NCI-H526 (cell line): ENCODE measurements at regions not wholly inside any gene's neighbourhood (a gene's known extent, or its start where the extent isn't known, plus 50 kb on each side); places are given as distances from the start of the nearest gene placed in this dataset.

Source experiments
- DNase-seq, 2 experiments: peaks; one replicate each; lab custom pipeline; 2025; lab: John Stamatoyannopoulos, UW

DNA sequence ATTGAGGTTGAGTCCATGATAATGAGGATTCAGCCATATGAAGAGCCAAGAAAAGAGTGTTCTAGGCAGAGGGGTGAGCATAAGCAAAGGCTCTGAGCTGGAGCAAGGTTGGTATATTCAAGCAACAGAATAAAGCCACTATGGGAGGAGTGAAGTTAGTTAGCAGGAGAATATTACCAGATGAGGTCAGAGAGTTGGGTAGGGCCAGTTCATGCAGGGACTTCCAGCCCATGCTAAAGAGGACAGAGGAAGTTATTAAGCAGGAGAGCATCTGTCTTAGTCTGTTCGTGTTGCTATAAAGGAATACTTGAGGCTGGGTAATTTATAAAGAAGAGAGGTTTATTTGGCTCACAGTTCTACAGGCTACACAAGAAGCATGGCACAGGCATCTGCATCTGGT lies 57.1 kb upstream of the ATG10 start:
- DNase-seq = no peak

- no peak for DNase-seq
These were observed 58.9 kb upstream of the ATG10 start for GRCh38 chr5:81912933-81913332.

- no peak for DNase-seq
These were observed 62.1 kb upstream of the ATG10 start for GRCh38 chr5:81909677-81910076.

- no peak for DNase-seq
These were observed 63.1 kb upstream of the ATG10 start for GRCh38 chr5:81908771-81909170.

DNA sequence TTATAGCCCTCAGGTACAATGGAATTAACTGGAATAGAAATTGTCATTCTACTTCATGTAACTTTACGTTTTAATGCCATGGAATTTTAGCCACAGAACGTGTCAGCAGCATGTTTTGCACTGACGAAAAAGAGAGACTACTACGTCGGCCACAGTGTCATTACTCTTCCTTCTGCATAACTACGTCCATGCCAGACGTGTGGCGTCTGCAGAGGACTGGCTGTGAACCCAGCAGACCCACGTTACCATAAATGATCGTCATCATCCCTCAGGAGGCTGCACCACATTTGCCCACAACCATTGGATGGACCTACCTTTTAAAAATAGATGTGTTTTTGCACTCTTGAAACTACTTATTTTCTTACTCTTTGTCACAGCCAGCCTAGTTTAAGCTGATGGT lies 63.8 kb upstream of the ATG10 start:
- DNase-seq = no peak

DNA sequence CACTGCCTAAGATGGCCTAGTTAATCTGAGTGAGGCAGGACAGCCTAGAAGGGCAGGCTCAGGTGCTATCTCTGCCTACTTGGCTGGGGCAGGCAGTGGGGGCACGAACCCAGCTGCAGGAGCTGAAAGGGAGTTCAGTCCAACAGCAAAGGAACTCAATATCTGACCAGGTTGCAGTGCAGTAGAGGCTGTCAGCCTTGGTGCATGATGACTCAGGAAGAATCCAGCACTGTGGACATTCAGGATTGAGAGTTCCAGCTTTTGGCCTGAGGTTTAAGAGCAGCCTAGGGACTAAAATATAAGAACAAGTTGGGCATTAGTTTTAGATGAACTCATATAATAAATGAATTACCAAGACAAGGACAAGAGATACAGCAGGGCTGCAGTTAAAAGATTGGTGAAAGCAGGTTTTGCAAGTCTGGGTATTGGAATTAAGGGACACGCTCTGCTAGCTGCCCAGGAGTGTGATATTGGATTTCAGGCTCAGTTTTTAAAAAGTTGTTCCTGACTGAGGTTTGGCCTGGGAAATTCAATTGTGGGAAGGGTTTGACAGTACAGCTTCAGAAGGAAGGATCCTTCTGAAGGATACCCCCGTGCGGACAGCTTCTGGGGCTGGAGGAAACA lies 64.7 kb upstream of the ATG10 start:
- no peak for DNase-seq

DNA sequence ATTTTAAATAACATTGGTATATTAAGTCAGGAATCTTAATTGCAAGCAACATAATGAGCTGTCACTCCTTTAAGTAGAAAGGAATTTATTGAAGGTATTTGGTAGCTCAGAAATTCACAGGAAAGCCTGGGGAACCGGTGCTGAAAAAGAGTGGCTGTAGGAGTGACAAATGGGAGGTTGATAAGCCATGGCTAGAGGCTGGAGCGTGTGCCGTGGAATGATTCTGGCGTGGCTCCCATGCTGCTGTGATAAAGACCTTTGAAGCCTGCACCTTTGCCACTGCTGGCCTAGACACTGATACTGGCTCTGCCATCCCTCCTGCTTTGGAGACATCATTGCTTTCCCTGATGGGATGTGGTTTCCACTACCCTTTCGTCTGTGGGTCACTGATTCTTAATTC lies 65.7 kb upstream of the ATG10 start:
- DNase-seq = no peak

DNA sequence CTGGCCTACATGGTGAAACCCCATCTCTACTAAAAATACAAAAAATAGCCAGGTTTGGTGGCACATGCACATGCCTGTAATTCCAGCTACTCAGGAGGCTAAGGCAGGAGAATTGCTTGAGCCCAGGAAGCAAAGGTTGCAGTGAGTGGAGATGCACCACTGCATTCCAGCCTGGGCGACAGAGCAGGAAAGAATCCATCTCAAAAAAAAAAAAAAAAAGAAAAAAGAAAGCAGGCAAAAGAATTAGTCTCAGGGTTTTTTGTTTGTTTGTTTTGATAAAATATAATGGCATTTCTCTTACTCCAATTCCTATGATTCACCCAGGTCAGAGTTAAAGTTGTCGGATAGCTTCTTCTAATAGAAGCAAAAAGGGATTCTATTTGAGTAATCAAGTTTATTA lies 67.0 kb upstream of the ATG10 start:
- no peak for DNase-seq

DNA sequence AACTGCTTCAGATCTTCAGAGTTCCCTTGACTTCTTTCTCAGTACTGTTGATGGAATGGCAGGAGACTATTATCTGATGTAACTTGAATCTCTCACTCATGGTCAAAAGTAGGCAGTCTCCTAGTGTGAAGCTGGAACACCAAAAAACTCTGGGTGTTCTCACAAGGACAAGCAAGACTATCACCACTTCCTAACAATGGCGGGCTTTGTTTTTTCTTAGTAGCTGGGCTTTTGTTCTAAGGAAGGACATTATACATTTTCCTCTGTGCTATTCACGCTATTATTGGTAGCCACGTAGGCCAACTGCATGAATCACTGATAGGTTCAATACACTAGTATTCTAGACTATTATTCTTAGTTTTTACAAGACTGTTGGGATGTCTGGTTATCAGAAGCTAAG lies 67.7 kb upstream of the ATG10 start:
- DNase-seq = no peak

GRCh38 chr5:81901586-81901985 lies 70.2 kb upstream of the ATG10 start:
- DNase-seq = no peak

GRCh38 chr5:81899123-81899522 lies 72.7 kb upstream of the ATG10 start:
- DNase-seq = no peak

DNA sequence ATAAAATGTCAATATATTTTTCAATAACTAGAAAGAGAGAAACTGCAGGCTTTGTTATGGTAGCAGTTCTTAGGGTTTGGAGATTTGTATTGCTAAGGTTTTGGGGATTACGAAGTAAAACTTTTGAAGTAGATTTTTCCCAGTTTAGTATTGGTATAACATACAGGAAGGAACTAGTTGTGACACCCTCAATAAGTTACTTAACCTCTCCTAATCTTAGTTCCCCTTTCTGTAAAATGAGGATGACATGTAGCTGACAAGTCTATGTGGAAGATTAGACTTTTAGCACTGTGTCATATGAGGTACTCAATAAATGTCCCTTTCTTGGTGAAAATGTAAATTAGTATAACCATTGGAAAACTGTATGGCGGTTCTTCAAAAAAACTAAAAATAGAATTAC lies 73.4 kb upstream of the ATG10 start:
- DNase-seq = no peak

DNA sequence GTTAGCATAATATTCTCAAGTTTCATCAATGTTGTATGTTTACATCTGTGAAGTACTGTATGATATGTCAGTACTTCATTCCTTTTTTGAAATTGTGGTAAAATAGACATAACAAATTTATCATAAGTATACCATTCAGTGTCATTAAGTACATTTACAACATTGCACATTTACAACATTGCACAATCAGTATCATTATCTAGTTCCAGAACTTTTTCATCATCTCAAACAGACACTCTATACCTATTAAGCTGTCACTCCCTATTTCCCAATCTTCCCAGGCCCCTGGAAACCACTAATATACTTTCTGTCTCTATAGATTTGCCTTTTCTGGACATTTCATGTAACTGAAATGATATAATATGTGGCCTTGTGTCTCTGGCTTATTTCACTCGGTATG lies 75.1 kb upstream of the ATG10 start:
- DNase-seq = no peak

GRCh38 chr5:81895307-81895706 lies 76.5 kb upstream of the ATG10 start:
- no peak for DNase-seq

- no peak for DNase-seq
These were observed 77.9 kb upstream of the ATG10 start for GRCh38 chr5:81893961-81894360.

GRCh38 chr5:81884871-81885270 lies 87.0 kb upstream of the ATG10 start:
- no peak for DNase-seq

DNA sequence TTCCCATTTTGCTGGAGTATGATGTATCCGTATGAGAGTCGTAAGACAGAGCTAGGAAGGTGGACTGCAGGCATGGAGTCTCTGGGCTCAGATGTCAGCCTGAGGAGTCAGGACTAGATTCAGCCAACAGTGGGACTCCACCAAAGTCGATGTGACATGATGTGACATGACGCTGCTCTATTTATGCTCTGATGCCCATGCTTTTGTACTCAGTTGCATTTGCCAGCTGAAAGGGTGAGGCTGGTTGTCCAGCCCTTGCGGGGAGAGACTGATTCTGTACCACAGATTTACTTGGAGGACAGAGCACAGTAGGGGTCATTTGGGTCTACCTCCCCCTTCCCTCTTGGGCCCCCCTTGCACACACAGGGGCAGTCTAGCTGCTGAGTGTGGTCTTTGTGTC lies 88.5 kb upstream of the ATG10 start:
- DNase-seq = no peak

- no peak for DNase-seq
These were observed 90.2 kb upstream of the ATG10 start for GRCh38 chr5:81881595-81881994.

DNA sequence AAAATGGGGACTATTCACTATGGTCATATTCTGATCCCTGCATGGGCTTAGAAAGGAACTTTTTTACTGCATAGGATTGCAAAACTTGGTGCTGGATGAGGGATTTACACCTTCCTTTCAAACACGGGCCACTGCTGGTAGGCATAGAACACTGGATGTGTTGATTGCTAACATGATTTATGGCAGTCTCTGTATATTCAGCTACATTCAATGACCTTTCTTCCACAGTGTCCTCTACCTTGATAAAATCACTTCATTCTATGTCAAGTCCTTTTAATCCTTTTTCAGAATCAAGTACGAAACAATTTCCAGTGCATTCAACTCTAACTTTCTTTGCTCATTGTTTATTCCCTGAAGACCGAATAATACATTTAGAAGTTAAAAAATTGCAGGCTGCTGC lies 91.9 kb upstream of the ATG10 start:
- no peak for DNase-seq

DNA sequence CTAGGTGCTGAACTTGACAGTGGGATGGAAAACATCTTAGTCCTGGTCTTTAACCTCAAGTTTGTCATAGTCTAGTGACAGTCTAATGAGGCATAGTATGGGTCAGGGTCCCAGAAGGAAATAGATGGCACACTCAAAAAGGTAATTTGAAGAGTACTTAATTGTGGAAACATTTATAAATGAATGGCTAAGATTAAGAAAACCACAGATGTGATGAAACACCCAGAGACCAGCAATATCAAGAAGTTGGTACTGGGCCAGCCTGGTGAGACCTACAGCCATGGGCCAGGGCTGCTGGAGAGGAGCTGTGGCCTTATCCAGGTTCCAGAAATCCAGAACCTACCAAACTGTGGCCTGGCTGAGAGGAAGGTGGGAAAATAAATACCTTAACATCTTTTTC lies 93.5 kb upstream of the ATG10 start:
- DNase-seq = no peak

GRCh38 chr5:81866994-81867393 lies 104.8 kb upstream of the ATG10 start:
- DNase-seq = no peak

GRCh38 chr5:81860778-81861177 lies 109.9 kb upstream of the SSBP2 start:
- no peak for DNase-seq

DNA sequence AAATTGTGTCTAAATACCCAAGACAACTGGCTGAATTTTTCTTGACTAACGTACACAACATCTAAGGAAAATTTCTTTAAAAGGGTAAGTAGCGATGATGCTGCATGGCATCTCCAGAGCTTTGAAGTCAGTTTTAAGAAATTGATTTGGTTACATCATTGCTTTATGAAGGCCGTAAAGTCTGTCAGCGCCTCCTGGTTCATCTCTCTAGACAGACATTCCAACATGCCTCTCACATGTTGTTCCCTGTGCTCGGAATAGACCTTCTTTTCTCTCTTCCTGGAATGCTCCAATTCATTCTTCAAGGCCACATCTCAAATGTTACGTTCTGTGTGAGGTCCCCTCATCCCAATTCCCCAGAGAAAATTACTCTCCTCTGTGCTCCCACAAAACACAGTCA lies 108.7 kb upstream of the SSBP2 start:
- DNase-seq = no peak

- DNase-seq = peak in 1 of 2 experiments; percentile 38
These were observed 106.3 kb upstream of the SSBP2 start for GRCh38 chr5:81856948-81857928.
